Femur (tissue), 1 donor: ENCODE measurements at regions not wholly inside any gene's neighbourhood (a gene's known extent, or its start where the extent isn't known, plus 50 kb on each side); places are given as distances from the start of the nearest gene placed in this dataset.
"Not testable (repeated sequence)": the region's sequence is repeated elsewhere in the genome, so short reads cannot be mapped to it uniquely, and the experiment has no call there.

ENCODE experiments used
- DNase-seq: peaks from one replicate; pipeline ENCODE4 v3.0.0-alpha.2; 2017

DNA sequence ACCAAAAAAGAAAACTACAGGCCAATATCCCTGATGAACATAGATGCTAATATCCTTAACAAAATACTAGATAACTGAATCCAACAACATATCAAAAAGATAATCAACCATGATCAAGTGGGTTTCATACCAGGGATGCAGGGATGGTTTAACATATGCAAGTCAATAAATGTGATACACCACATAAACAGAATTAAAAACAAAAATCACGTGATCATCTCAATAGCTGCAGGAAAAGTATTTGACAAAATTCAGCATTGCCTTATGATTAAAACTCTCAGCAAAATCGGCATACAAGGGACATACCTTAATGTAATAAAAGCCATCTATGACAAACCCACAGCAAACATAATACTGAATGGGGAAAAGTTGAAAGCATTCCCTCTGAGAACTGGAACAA, 199.9 kb downstream of the TXNL1 start:
- DNase-seq = not testable (repeated sequence)

GRCh38 chr18:56436651-56437050, 201.7 kb downstream of the TXNL1 start:
- DNase-seq = no peak

- no peak for DNase-seq
Observed at GRCh38 chr18:56433919-56434318, 204.5 kb downstream of the TXNL1 start.

GRCh38 chr18:56431551-56431950, 206.8 kb downstream of the TXNL1 start:
- DNase-seq = no peak

DNA sequence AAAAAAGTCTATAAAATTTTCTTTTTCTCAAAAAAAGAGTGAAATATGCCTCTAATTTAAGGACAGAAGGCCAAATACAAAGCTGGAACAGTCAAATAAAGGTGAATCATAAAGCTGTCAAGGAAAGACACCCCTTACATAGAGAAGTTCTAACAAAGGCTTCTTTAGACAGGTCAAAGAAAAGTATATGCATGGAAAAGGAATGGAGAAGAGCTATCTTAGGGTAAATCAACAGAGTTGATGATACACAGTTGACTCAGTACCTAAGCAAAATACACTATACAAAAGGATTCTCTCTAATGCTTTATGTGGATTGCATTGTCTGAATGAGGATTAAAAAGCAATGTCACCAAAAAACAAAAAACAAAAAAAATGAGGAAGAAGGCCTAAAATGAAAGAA, 214.8 kb downstream of the TXNL1 start:
- DNase-seq = no peak

GRCh38 chr18:56421647-56422046, 216.7 kb downstream of the TXNL1 start:
- DNase-seq = no peak

GRCh38 chr18:56420868-56421267, 217.5 kb downstream of the TXNL1 start:
- not testable (repeated sequence) for DNase-seq

- no peak for DNase-seq
Observed at GRCh38 chr18:56414357-56414756, 224.0 kb downstream of the TXNL1 start.

DNA sequence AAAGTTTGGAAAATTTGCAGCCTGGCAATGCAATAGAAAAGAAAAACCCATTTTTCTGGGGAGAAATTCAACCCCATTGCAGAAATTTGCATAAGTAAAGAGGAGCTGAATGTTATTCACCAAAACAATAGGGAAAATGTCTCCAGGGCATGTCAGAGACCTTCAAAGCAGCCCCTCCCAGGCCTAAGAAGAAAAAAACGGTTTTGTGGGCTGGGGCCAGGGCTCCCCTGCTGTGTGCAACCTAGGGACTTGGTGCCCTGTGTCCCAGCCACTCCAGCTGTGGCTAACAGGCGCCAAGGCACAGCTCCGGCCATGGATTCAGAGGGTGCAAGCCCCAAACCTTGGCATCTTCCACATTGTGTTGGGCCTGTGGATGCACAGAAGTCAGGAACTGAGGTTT, 224.5 kb downstream of the TXNL1 start:
- DNase-seq = no peak

DNA sequence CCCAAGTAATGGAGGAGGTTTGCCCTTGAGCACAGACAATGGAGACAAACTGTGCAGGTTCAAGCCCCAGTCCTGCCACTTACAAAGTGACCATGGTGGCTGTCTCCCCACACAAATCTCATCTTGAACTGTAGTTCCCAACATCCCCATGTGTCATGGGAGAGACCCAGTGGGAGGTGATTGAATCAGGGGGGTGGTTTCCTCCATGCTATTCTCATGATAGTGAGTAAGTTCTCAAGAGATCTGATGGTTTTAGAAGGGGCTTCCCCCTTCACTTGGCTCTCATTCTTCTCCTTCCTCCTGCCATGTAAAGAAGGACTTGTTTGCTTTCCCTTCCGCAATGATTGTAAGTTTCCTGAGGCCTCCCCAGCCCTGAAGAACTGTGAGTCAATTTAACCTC, 225.4 kb downstream of the TXNL1 start:
- no peak for DNase-seq

- no peak for DNase-seq
Observed at GRCh38 chr18:56409736-56410135, 228.7 kb downstream of the TXNL1 start.

- no peak for DNase-seq
Observed at GRCh38 chr18:56407646-56408180, 230.7 kb downstream of the TXNL1 start.

DNA sequence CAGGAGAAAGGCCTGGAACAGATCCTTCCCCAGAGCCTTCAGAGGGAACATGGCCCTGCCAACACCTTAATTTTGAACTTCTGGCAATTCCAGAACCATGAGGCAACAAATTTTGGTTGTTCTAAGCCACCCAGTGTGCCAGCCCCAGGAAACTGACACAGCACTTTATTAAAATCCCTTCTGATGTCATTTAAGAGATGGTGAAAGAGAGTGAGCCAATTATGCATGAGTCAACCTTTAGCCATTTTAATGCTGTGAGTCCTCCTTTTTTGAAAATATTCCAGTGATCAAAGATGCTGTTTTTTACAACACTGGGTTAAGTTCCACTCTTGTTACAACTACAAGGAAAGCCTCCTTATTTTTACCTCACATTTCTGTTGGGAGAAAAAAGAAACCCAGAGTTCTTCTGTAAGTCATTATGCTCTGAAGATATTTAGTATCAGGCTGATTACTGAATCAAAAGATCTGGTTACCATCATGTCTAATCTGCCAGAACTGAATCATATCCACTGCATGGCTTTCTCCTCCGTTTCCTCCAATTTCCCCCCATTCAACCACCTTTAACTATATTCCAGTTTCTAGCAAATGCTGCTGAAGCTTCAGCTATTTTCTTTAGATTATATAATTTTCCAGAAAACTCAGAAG, 235.4 kb downstream of the TXNL1 start:
- DNase-seq = no peak

GRCh38 chr18:56393870-56394269, 244.5 kb downstream of the TXNL1 start:
- no peak for DNase-seq

- DNase-seq = no peak
Observed at GRCh38 chr18:56391931-56392590, 246.3 kb downstream of the TXNL1 start.

DNA sequence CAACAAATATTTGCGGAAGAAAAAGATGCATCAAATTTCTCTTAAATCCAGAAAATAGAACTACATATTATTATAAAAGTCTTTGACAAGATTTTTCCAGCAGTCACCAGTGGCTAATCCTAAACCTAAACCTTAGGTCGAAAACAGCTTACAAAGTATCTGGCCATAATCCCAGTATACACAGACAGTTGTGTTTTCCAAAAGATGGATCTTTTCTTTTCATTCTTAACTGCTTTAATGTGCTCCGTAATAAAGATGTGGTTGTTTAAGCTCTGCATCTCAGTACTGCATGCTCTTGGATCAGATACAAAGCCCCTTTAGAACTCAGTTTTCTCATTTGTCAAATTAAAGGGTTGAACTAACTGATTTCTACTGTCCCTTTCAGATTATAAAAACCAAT, 247.8 kb downstream of the TXNL1 start:
- no peak for DNase-seq

GRCh38 chr18:56389190-56389589, 249.2 kb downstream of the TXNL1 start:
- no peak for DNase-seq

GRCh38 chr18:56388571-56388970, 249.8 kb downstream of the TXNL1 start:
- DNase-seq = no peak

DNA sequence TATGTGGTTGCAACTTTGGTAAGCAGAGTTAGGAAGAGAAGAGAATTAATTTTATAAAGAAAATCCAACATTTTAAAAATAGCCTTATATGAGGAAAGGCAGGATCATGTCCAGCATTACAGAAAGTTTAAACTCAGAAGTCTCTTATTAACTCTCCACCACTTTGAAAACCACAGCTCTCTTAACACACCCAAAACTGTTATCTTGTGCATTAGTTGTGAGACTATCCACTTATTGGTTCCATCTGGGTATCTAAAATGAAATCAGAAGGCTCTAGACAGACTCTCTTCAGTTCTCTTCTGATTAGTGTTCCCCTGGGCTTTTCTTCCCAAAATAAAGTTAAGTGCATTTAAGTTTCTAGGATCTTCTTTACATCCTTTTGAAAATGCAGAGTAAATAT, 251.5 kb downstream of the TXNL1 start:
- DNase-seq = no peak

- no peak for DNase-seq
Observed at GRCh38 chr18:56383349-56383748, 255.0 kb downstream of the TXNL1 start.

GRCh38 chr18:56382541-56382940, 255.9 kb downstream of the TXNL1 start:
- DNase-seq = no peak

- no peak for DNase-seq
Observed at GRCh38 chr18:56381196-56381595, 257.2 kb downstream of the TXNL1 start.

GRCh38 chr18:56380685-56381084, 257.7 kb downstream of the TXNL1 start:
- no peak for DNase-seq

DNA sequence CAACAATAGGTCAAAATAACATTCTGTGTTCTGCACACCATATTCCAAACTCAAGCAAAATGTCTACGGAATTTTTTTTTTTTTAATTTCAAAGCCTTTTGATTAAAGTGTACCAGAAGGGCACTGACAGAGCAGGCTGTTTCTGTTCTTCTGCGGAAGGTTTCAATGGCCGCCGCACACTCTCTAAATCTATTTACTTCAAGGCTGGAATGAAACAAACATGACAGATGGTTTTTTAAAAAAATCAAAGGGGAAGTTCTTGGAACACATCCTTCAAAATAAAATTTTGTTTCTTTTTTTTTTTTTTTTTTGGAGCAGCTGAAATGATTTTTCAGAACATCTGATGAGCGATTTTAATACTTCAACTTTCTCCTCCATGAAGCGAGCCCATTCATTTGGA, 259.1 kb downstream of the TXNL1 start:
- DNase-seq = no peak

DNA sequence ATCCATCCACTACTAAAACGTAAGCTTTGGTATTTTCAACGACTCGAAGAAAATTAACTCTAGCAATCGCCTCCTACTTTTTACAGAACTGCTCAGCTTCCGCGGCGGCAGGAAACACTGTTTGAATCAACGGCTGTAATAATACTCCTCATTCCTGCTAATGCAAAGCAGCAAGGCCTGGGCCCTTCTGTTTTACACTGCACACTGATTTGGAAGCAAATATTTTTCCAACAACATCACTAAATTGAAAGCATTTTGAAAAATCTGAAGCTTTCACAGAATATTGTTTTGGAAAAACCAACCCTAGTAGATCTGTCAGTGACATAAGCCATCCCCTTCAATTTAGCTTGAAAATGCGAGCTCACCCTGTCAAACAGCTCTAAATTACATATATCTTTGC, 261.2 kb downstream of the TXNL1 start:
- DNase-seq = no peak
